ENCODE measurements at regions not wholly inside any gene's neighbourhood (a gene's known extent, or its start where the extent isn't known, plus 50 kb on each side); places are given as distances from the start of the nearest gene placed in this dataset.

DNA sequence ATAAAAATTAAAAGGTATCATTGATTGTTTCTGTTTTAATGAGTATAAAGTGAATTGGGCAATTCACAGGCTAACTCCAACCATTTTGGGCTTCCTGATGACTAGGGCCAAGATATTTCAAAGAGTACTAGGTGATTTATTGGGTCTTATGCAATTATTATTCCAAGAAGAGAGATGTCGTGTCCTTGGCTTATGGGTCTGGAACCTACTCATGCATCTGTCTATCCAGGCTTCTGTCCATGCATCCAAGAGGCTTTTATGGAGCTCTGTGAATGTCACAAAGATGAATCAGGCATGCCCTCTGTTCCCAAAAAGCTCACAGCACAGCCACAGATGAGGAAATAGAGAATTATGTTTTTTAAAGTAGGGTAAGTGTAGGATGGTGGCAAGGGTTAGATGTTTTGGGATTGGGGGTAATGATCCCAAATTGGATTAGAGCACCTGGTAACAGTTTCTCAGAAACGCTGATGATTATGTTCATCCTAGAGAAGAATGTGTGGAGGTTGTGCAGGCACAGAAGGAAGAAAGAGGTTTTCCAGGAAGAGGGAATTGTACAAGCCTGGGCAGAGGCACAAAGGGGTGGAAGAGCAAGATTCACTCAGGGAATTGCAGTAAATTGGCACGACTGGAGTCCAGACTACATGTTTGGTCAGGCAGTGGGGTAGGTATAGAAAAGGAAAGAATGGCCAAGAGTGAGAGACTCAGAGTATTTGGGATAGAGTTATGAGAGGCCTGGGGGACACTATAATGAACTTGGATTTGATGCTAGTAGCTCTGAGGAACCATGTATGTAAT, 83.0 kb upstream of the TNC start:
- Histone ChIP-seq H3K4me1 (ENCODE audit: insufficient read depth, low read length) (no peaks in the 10 kb centered on the region), H3K4me3 (ENCODE audit: low read length) (no peak overlapping the region), H3K27me3 (ENCODE audit: insufficient read depth, low read length) (no peaks in the 10 kb centered on the region), H3K9me3 (ENCODE audit: low read length) (no peaks in the 10 kb centered on the region), H3K36me3 (ENCODE audit: insufficient read depth, low read length) (no peaks in the 10 kb centered on the region), H2AFZ (ENCODE audit: low read depth, low read length) (no peak overlapping the region)

DNA sequence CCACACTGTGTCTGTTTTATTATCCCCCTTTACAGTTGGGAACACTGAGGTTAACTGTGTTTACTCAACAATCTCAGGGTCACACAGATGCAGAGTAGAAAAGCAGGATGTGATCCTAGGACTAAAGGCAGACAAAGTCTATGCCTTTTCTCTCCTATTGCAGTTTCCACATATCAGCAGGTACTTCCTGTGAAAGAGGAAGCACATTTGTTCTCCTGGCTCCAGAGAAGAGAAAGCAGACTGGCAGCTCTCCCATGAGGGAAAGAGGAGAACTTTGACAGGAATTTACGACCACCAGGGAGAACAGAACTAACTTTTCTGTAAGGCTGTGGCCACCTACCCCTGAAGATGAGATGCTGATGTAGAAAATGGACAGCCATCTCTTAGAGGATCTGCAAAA, 84.2 kb upstream of the TNC start:
- Histone ChIP-seq H3K36me3 (ENCODE audit: insufficient read depth, low read length) (no peaks in the 10 kb centered on the region), H3K9me3 (ENCODE audit: low read length) (no peaks in the 10 kb centered on the region), H2AFZ (ENCODE audit: low read depth, low read length) (no peak overlapping the region), H3K27me3 (ENCODE audit: insufficient read depth, low read length) (no peaks in the 10 kb centered on the region), H3K4me1 (ENCODE audit: insufficient read depth, low read length) (no peaks in the 10 kb centered on the region), H3K4me3 (ENCODE audit: low read length) (no peak overlapping the region)

DNA sequence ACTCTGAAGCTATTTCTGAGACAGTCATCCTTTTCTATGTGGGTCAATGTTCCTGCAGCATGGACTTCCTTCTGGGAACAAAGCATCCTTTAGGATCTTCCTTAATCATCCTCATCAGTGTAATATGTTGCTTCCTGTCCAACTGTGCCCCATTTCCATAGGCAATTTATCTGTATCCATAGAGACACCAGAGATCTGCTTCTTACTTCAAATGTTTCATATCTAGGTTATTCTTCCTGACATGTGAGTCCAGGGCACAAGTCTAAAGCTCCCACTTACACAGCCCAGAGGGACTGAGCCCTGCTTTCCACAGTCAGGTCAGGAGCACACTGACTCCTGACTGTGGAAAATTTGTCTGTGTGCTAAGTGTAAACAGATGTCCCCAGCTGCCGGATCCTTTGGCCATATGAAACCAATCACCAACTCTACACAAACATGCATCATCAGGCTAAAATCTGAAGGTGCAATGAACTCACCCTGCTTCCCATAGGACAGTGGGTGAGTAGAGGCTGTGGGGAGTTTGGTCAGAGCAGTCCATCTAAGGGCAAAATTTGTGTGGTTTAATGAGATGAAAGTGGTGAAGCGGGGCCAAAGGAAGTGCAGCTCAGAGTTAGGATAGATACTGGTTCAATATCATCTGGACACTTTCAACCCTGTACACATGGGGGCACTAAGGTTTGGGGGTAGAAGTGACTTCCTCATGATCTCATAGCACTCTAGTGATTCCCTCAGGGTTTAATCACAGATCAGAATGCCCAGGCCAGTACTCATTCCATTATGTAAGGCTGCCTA, 85.2 kb upstream of the TNC start:
- Histone ChIP-seq H3K9me3 (ENCODE audit: low read length) (no peaks in the 10 kb centered on the region), H3K36me3 (ENCODE audit: insufficient read depth, low read length) (no peaks in the 10 kb centered on the region), H2AFZ (ENCODE audit: low read depth, low read length) (no peak overlapping the region), H3K27me3 (ENCODE audit: insufficient read depth, low read length) (no peaks in the 10 kb centered on the region), H3K4me3 (ENCODE audit: low read length) (no peak overlapping the region), H3K4me1 (ENCODE audit: insufficient read depth, low read length) (no peaks in the 10 kb centered on the region)

DNA sequence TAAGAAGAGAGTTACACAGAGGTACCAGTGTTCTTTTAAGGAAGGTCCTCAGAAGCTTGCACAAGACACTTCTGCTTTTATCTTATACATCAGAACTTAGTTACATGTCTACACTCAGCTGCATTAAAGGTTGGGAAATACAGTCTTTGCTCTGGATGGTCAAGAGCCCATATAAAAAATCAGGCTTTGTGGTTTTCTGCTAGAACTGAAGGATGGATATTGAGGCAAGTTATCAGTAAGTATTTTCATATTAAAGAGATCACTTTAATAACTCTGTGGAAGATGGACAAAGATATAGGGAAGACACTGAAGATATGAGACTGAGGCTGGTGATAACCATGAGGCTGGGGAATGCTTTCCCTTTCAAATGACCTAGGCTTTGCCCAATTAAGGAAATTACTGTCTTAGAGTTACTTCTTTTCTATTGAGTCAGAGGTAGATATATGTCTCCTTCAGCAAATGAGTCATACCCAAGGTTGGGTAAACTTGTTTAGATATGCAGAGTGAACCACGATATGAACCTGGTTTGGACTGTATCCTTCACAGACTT, 87.0 kb upstream of the TNC start:
- Histone ChIP-seq H3K4me1 (ENCODE audit: insufficient read depth, low read length) (no peaks in the 10 kb centered on the region), H3K27me3 (ENCODE audit: insufficient read depth, low read length) (no peaks in the 10 kb centered on the region), H3K36me3 (ENCODE audit: insufficient read depth, low read length) (no peaks in the 10 kb centered on the region), H2AFZ (ENCODE audit: low read depth, low read length) (no peak overlapping the region), H3K4me3 (ENCODE audit: low read length) (no peak overlapping the region), H3K9me3 (ENCODE audit: low read length) (no peaks in the 10 kb centered on the region)

DNA sequence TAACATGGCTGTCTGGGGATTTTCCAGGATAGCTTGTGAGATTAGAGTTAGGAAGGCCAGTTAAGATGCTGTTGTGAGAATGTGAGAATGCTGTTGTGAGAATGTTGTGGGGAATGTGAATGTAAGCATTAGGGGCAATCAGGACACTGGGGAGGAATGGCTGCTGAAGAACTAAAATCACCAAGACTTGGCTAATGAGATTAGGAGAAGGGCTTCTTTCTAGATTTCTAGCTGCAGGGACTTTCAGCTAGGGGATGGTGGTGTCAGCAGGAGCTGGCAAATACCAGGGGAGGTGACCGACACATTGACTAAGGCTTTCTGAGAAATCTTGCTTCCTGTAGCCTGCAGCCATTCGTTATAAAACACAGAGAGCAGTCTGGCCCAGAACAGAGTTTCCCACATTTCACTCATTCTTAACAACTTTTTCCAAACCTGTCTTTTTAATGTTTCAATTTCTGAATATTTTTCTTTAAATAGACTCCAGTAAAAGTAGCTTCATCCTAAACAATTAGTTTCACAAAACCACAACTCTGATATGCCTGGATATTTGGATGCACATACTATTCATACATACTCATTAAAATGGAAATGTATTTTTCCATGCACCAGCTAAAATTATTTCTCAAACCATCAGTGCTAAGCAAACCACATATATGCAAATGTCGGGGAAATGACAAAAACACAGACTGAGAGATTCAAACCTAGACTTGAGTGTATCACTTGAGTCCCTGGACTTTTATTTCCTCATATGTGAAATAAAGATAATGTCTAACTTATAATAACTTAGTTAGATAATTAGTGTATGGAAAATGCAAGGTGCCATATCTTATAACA, 89.3 kb upstream of the TNC start:
- H3K4me3 ChIP-seq (ENCODE audit: low read length): no peak overlapping the region
- H3K27me3 ChIP-seq (ENCODE audit: insufficient read depth, low read length): no peaks in the 10 kb centered on the region
- no peaks in the 10 kb centered on the region for H3K9me3 ChIP-seq (ENCODE audit: low read length)

DNA sequence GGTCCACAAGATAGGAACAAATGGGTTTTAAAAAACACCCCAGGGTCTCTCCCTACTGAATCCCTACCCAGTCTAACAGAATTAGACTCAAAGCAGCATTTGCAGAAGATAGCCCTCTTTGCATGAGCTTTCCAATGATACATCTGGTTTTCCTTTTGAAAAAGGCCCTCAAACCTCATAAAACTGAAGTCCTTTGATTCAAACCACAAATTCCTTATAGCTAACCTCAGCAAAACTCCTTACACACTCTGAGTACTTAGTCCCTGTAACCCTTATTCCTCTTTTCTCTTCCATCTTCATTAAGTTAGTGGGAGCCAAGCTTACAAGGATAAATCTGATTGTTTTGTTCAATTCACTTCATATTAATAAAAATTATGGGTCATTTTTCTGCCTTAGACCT, 90.5 kb upstream of the TNC start:
- no peaks in the 10 kb centered on the region for H3K36me3 ChIP-seq (ENCODE audit: insufficient read depth, low read length)
- no peaks in the 10 kb centered on the region for H3K9me3 ChIP-seq (ENCODE audit: low read length)
- no peaks in the 10 kb centered on the region for H3K27me3 ChIP-seq (ENCODE audit: insufficient read depth, low read length)
- no peak overlapping the region for H3K4me3 ChIP-seq (ENCODE audit: low read length)
- H2AFZ ChIP-seq (ENCODE audit: low read depth, low read length): no peak overlapping the region
- H3K4me1 ChIP-seq (ENCODE audit: insufficient read depth, low read length): peaks cover 16% of the 10 kb centered on the region

More for the DNA sequence above, 89.3 kb upstream of the TNC start:
- H2AFZ ChIP-seq (ENCODE audit: low read depth, low read length): no peak overlapping the region
- H3K36me3 ChIP-seq (ENCODE audit: insufficient read depth, low read length): no peaks in the 10 kb centered on the region
- H3K4me1 ChIP-seq (ENCODE audit: insufficient read depth, low read length): peaks cover 5% of the 10 kb centered on the region

DNA sequence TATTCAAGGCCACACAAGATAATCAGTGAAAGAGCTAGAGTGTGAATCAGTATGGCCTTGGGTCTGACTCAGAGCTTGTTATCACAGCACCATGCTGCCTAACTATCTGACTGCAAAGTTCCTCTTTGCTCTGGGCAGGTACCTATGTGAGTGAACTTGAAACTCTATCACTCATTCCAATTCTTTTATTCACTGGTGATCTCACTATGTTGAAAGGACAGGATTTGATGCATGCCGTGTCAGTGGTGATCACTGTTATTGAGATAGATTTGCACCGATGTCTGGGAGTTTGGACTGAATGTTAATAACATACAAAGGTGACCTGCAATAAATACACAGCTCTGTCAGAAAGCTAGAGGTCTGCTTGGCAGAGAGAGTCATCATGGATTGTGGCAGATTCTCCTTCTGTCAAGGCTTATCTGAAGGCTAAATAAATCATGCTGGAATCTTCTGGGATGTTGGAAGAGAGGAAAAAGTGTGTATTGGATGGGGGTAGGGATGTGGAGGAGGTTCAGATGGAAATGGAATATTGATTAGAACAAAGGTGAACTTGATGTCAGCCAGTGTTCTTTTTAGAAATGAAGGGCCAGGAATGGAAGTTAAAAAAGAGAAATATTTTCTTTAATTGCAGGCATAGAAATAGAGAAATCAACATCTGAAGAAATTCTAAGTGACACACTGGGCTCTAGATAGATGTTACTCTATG, 91.8 kb upstream of the TNC start:
- no peaks in the 10 kb centered on the region for H3K36me3 ChIP-seq (ENCODE audit: insufficient read depth, low read length)
- H3K27me3 ChIP-seq (ENCODE audit: insufficient read depth, low read length): no peaks in the 10 kb centered on the region
- H3K4me1 ChIP-seq (ENCODE audit: insufficient read depth, low read length): peaks cover 23% of the 10 kb centered on the region
- H3K4me3 ChIP-seq (ENCODE audit: low read length): no peak overlapping the region
- H3K9me3 ChIP-seq (ENCODE audit: low read length): no peaks in the 10 kb centered on the region
- H2AFZ ChIP-seq (ENCODE audit: low read depth, low read length): no peak overlapping the region

DNA sequence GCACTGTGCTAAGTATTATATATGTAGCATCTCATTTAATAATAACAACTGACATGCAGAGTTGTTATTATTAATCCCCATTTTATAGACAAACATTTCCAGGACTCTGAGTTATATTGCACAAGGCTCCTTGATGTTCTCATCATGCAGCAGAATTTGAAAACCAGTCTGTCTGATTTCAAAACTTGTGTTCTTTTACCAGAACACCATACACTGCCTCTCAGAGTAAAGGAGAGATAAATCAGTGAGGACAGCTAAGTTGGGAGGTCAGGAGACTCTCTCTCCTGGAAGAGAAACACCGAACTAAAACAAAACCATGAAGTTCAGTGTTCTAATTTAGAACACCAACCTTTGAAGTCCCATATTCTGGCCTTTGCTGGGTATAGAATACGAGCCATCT, 92.7 kb upstream of the TNC start:
- H3K27me3 ChIP-seq (ENCODE audit: insufficient read depth, low read length): no peaks in the 10 kb centered on the region
- H3K4me1 ChIP-seq (ENCODE audit: insufficient read depth, low read length): peaks cover 23% of the 10 kb centered on the region
- H3K36me3 ChIP-seq (ENCODE audit: insufficient read depth, low read length): no peaks in the 10 kb centered on the region
- H3K9me3 ChIP-seq (ENCODE audit: low read length): no peaks in the 10 kb centered on the region
- no peak overlapping the region for H2AFZ ChIP-seq (ENCODE audit: low read depth, low read length)
- no peak overlapping the region for H3K4me3 ChIP-seq (ENCODE audit: low read length)

DNA sequence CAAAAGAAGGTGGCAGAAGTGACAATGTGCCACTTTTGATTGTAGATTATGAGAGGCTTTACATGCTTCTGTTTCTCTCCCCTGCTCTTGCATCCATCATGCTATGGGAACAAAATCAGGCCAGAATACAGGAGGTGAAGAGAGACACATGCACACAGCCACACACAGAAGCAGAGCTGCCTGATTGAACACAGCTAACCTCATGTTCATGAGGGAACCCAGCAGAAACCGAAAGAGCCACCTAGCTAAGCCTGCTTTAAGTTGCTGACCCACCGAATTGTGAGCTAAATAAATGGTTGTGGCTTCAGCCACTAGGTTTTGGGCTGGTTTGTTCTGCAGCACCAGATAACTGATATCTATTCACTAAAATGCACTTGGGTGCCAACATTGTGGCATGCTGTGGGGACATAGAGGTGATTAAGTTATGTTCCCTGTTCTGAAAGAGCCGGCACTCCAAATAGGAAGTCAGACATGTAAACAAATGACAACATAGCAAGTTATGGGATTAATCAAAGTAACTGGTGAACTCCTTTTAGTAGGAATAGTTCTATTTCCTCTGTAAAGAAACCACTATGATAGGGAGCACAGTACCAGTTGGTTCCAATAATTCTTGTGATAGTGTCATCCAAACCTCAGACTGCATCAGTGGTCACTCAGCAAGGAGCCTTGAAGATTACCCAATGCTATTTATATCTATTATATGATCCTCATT, 93.6 kb upstream of the TNC start:
- Histone ChIP-seq H2AFZ (ENCODE audit: low read depth, low read length) (no peak overlapping the region), H3K4me3 (ENCODE audit: low read length) (no peak overlapping the region), H3K27me3 (ENCODE audit: insufficient read depth, low read length) (no peaks in the 10 kb centered on the region), H3K4me1 (ENCODE audit: insufficient read depth, low read length) (peaks cover 23% of the 10 kb centered on the region), H3K9me3 (ENCODE audit: low read length) (no peaks in the 10 kb centered on the region), H3K36me3 (ENCODE audit: insufficient read depth, low read length) (no peaks in the 10 kb centered on the region)

DNA sequence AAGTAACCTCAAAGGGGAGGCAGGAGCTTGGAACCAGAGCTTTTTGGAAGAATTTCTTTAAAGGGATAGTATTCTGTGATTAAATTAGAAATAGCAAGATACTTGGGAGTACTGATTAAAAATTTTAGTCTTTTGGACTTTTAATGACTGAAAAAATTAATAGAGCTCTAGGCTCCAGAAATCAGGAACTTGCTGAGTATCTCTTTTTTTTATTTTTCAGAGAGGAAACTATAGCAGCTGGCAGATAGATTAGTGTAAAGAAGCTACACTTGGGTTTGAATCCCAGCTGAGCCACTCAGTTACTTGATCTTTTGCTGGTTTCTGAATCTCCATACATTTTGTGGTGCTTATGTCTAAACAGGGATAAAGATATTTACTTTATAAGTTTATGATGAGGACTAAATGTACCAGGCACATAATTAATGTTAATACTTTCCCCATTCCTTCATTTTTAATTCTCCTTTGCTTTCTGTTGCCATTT, 94.2 kb upstream of the TNC start:
- no peak overlapping the region for H2AFZ ChIP-seq (ENCODE audit: low read depth, low read length)
- H3K9me3 ChIP-seq (ENCODE audit: low read length): no peaks in the 10 kb centered on the region
- H3K27me3 ChIP-seq (ENCODE audit: insufficient read depth, low read length): no peaks in the 10 kb centered on the region
- H3K36me3 ChIP-seq (ENCODE audit: insufficient read depth, low read length): no peaks in the 10 kb centered on the region
- no peak overlapping the region for H3K4me3 ChIP-seq (ENCODE audit: low read length)
- H3K4me1 ChIP-seq (ENCODE audit: insufficient read depth, low read length): peaks cover 23% of the 10 kb centered on the region

DNA sequence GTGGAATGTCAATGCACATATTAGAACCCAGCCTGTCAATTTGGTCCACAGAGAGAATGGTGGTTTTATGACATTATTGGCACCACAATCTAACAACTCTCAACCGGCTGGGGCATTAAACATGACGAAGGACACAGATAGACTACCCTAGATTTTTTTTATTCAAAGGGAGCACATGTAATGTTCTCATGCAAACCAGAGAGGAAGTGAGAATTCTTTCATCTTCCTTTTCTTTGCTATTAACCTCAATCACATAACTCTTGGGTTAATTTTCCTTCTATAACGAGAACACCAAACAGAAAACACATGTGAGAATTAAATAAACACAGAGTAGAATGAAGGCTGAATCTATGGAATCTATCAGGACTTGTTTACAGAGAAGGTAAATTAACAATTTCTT, 94.9 kb upstream of the TNC start:
- no peaks in the 10 kb centered on the region for H3K9me3 ChIP-seq (ENCODE audit: low read length)
- no peak overlapping the region for H3K4me3 ChIP-seq (ENCODE audit: low read length)
- no peaks in the 10 kb centered on the region for H3K36me3 ChIP-seq (ENCODE audit: insufficient read depth, low read length)
- no peak overlapping the region for H2AFZ ChIP-seq (ENCODE audit: low read depth, low read length)
- peaks cover 23% of the 10 kb centered on the region for H3K4me1 ChIP-seq (ENCODE audit: insufficient read depth, low read length)
- no peaks in the 10 kb centered on the region for H3K27me3 ChIP-seq (ENCODE audit: insufficient read depth, low read length)

DNA sequence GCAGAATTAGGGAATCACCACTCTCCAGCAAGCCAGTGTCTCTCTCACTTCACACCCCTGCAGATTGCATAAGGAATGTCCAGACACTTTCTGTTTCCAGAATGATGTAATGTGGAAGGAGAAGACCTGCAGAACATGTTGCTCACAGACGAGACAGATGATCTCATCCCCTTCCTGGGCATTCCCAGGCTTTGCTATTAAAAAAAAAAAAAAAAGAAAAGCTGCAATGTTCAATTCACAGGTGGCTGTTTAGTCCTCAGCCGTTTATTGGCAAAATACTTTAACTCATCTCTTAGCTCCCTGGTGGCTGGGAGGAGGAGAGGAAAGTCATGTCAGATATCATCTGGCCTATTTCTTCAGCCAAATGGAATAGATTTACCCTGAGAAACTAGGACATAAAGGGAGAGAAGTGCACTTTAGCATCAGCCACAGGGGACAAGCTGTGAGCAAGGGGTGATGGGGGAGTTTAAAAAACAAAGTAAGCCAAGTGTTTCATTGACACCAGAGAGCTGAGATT, 95.9 kb upstream of the TNC start:
- H3K4me1 ChIP-seq (ENCODE audit: insufficient read depth, low read length): peaks cover 23% of the 10 kb centered on the region
- H3K27me3 ChIP-seq (ENCODE audit: insufficient read depth, low read length): no peaks in the 10 kb centered on the region
- H2AFZ ChIP-seq (ENCODE audit: low read depth, low read length): no peak overlapping the region
- H3K4me3 ChIP-seq (ENCODE audit: low read length): no peak overlapping the region
- no peaks in the 10 kb centered on the region for H3K9me3 ChIP-seq (ENCODE audit: low read length)
- no peaks in the 10 kb centered on the region for H3K36me3 ChIP-seq (ENCODE audit: insufficient read depth, low read length)

All from neuron (in vitro differentiated cells).